Activated CD4-positive, alpha-beta T cell treated with anti-CD3 and anti-CD28 coated beads for 4 hours (primary cell): ENCODE measurements at regions not wholly inside any gene's neighbourhood (a gene's known extent, or its start where the extent isn't known, plus 50 kb on each side); places are given as distances from the start of the nearest gene placed in this dataset.

Experiments
- DNase-seq, 2 donors: peaks; one replicate each; pipeline ENCODE4 v3.0.0-alpha.2; 2020

DNA sequence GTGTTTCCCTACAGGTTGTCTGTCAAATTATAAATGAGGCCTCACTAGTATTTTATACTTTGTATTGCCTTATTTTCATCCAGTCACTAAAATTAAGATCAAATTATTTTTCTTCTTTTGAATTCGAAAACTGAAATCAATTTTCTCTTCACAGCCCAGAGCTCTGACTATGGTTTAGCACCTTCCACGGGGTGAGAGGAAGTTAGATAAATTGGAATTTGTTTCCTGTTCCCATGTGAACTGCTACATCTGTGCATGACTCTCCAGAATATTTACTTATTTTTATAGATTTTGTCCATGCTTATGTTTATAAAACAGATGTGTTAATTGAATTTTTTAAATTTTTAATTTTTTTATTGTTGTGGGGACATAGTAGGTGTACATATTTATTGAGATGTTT is 656.5 kb downstream of the IRS1 start:
- DNase-seq: no peak

DNA sequence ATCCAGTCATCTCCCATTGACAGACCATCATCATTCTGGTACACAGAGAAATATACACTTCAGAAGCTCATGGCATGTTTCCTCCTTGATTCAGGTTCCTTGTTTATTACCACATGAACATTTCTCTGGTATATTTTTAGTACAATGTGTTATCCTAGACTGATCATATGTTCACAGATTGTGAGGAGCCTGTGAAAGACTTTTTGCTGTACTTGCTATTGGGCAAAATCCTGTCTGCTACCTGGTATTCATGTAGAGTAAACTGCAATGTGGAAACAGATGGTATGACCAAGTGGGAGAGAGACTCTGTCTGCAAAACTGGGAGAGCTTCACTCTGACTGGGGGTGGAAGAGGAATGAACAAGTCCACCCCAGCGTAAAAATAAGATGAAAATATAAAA is 657.2 kb downstream of the IRS1 start:
- no peak for DNase-seq

DNA sequence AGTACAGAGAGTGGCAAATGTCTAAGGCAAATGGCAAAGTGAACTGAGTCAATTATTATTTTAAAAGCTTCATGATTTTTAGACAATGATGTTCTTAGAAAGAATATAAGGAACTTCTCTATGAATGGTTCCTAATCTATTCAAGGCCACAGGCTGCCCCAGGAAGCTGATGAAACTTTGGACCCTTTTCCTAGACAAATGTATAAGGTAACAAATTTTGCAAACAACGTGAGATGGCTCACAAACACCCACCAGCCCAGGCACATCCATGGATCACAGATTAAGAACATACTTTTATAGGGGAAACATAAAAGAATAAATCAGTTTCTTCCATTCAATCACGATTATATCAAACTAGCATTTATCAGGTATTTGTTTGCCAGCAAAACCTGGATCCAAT is 659.0 kb downstream of the IRS1 start:
- DNase-seq: no peak

DNA sequence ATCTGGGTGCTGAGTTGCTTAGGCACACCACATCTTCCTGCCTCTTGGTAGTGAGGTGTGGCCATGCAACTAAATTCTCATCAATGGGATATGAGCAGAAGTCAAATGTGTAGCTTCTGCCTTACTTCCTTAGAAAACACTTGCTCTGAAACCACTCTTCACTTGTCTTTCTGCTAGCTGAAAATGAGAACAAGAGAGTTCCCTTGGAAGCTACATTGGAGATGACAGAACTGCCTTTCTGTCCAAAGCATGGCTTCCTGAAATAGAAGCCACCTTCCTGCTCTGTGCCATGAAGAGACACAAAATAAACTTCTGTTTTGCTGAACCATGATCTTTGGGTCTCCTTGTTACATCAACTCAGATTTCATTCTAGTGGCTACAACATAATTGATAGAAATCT is 659.9 kb downstream of the IRS1 start:
- DNase-seq: no peak

DNA sequence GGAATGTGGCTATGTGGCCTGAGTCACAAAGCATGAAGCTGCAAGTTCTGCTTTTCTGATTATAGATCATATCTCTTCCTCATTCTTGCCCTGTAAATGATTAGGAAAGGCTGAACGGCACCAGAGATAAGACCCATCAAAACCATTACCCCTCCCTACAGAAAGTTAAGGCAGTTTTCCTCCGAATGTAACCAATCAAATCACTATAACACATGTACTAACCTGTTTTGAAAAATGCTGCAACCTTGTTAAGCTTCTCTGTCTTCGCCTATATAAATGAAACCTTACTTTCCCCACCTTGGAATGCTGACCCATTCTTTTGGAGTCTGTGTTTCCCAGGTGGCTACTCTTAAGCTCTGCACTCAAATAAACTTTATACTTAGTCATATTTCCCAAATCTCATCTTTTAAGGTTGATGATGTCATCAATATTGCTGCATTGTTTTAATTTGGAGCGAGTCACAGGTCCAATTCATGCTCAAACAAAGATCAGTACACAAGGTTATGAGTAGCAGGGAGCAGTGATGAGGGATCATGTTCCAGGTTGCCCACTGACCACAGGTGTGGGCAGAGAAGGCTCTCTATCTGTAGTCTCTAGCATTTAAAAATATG is 662.3 kb downstream of the IRS1 start:
- DNase-seq: no peak

DNA sequence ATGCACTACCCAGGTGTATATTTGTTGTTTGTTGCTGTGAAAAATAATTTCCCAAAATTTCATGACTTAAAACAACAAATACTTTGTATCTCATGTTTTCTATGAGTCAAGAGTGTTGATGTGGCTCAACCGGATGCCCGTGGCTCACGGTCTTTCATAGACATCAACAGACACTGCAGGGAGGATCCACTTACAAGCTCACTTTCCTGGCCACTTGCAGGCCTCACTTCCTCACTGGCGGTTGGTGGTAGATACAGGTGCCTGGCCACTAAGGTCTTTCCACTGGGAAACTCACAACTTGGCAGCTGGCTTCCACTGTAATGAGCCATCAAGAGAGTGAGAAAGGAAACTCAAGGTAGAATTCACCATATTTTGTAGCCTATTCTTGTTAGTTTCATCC is 662.9 kb downstream of the IRS1 start:
- DNase-seq: no peak

DNA sequence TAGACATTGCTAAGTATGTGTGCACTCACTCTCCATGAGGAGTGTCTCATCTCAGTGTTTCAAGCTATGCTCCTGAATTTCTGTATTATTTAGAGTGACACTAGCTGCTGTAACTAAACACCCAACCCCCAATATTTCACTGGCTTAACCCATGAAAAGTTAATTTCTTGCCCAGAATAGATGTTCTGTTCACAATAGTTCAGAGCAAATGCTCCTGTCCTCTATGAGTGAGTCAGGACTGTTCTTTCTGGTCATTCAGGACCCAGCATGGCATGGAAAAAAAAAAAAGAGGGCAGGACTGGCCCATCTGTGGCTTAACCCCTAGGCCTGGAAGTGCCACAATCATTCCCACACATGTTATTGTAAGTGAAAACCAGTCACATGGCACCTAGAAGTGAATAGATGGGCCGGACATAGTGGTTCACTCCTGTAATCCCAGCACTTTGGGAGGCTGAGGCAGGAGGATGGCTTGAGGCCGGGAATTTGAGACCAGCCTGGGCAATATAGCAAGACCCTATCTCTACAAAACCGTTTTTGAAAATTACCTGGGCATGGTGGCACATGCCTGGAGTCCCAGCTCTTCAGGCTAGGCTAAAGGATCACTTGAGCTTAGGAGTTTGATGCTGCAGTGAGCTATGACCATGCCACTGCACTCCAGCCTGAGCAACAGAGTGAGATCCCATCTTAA is 663.6 kb downstream of the IRS1 start:
- no peak for DNase-seq

DNA sequence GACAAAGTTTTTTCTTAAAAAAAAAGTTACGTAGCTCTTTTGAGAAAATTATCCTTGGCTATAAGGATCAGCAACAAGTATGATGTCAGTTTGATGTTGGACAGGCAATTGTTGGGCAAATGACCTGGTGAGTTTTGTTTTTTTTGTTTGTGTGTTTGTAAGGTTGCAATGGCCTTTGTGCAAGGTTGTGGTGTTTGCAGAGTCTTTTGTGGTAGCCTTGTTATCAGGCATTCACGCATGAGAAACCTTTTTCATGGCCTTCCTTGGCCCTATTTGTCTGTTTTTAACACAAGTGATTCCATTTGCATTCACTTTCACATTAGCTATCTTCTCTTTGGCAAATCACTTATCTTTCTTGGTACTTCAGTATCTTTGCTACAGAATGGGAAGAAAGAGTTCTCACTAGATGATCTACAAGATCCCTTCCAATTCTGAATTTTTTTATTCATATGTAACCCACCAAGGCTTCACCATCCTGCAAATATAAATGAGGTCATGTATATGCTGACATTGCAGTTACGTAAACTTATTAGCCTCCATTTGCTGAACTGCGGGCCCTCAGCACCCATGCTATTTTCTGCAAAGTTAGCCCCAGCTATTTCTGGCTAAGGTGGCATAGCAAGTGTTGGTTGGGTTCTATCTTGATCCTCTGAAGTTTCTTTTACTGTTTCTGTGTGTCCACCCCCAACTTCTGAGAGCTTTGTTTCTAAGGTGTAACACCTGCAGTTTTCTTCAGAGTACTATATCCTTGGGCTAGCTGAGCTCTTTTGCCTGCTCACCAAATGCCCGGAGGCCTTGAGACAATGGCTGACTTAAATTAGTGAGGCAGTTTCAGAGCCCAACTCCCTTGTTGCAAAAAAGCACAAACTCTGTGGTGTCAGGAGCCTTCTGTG is 667.1 kb downstream of the IRS1 start:
- DNase-seq: no peak

DNA sequence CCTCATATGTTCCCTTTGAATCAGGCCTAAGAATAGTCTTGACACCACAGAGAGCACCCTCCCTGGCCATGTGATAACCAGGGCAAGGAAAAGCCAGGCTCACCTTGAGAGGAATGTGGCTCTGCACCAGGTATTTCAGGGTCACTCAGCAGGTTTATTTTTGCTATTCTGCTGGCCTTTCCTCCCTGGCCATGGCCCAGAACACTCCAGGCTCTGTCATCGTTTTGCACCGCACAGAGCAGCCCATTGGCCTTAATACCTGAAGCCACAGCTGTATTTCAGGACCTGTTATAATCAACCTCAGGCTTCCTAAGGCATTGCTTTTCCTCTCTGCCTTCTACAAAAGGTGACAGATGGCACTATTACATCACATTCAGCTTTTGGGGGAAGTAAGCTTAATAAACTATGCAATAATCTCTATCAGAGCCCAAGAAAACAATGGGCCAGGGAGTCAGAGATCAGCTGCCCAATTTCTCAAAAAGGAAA is 668.3 kb downstream of the IRS1 start:
- DNase-seq: no peak

DNA sequence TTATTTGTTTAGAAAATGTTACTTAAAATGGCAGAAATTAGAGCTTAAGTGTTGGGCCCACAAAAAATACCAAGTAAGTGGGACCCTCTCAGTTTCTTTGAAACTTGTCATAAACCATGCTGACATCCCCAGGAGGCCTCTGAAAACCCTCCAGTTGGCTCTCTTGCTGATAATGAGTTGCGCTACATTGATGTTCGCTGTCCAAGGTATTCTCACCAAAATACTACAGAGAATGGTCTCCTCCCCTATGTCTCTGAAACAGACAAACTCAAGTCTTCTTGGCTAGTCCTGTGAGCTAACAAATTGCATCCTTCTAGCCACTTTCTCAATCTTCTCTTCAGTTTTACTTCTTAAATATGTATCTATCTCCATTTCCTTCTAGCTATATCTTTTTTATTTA is 669.4 kb downstream of the IRS1 start:
- DNase-seq: no peak

DNA sequence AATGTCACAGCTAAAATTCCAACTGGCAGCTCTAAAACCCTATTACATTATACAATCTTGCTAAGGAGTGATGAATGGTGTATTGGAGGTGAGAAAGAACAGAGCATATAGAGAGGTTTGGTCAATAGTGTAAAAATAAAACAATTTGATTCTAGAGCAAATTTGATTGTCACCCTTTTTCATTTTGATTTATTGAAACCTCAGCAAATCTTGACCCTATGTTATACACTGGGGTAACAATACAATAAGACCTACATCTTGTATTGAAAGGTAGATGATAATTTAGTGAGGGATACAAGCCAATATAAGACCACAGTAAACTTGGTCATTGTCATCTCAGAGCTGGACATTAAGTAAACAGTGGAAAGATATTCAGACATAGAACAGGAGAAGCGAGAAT is 671.9 kb downstream of the IRS1 start:
- no peak for DNase-seq

DNA sequence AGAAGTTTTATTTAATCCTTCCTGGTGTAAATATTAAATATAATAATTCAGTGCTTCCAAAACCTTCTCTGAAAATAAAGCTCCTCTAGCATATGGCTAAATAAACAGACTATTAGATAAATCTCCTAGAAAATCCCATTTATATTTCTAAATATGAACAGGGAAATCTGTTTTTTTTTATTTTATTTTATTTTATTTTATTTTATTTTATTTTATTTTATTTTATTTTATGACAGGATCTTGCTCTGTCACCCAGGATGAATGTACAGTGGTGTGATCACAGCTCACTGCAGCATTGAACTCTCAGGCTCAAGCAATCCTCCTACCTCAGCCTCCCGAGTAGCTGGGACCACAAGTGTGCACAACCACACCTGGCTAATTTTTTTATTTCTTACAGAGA is 673.5 kb downstream of the IRS1 start:
- DNase-seq: no peak

DNA sequence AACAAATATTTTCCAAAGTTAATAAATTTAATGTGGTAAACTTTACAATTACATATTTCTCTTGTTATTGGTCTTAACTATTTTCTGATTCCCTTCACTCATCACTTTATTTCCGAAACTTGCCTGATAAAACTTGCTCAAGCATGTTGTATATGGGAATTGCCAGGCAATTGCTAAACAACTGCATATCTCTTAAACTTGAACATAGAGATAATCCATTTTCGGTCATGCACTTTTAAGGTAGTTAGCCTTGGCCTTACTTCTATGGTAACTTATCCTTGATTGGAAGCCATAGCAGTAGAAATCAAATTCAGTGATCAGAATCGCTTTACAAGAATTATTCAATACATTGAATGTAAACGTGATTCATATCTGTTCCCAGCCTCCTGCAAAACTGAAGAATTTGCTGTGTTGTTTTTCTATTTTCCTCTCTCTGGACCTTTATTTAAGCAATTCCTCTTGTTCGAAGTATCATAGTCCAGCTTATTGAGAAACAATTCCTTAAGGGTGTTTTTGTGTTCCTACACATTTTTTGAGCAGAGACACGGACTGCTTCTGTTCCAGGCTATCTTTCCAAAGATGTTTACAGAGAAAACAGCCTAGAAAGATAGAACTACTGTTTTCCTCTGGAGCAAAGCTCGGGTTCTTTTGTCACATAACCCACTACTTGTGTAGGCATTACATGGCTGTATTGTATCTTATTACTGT is 674.3 kb downstream of the IRS1 start:
- DNase-seq: no peak

DNA sequence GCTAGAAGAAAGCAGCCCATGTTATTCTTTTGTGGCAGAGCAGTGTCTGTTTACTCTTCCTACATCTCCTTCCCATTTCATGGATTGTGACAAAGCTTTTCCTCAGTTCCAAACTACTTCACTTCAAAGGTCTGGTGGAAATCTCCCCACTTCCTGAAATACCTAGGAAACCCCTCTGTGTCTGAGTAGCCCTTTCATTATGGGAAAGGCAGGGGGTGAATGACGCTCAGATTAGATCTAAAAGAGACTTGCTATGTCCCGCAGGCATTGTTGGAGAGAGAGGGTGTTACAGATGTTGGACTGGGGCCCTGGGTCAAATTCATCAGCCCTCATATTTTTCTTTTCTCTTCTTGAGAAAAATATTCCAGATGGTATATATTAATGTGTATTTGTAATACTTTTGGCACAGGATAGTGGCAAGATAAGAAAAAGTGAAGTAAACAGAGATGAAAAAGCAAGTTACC is 675.0 kb downstream of the IRS1 start:
- no peak for DNase-seq

DNA sequence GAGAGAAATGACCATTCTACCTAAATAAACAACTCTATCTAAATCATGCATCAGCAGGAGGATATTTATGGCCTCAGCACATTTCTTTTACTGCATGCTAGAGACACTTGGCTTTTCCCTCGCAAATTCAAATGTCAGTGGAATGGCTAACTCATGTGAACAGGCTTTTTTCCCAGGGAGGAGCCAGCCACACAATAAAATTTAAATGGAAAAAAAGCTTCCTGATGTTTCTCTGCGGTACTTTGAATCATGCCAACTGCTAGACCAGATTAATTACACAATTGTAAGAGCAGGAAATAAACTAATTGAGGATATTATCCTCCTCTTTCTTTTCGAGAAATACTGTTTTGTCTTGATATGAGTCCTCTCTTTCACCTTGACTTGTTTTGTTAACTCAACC is 676.3 kb downstream of the IRS1 start:
- DNase-seq: no peak

DNA sequence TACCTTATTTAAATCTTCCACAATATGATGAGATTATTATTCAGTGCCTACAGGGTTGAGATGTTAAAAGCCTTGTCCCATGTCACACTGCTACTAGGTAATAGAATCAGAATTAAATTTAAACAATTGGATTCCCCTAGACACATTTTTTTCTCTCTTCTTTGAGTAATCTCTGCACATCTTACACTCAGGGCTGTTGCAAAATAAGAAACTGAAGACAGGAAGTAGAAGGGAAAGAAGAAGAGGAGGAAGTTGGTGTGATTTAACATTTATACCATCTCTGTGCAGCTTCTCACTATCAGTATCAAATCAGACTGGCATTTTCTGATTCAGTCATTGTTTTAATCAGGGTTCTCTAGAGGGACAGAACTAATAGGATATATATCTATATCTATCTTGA is 677.6 kb downstream of the IRS1 start:
- DNase-seq: no peak

DNA sequence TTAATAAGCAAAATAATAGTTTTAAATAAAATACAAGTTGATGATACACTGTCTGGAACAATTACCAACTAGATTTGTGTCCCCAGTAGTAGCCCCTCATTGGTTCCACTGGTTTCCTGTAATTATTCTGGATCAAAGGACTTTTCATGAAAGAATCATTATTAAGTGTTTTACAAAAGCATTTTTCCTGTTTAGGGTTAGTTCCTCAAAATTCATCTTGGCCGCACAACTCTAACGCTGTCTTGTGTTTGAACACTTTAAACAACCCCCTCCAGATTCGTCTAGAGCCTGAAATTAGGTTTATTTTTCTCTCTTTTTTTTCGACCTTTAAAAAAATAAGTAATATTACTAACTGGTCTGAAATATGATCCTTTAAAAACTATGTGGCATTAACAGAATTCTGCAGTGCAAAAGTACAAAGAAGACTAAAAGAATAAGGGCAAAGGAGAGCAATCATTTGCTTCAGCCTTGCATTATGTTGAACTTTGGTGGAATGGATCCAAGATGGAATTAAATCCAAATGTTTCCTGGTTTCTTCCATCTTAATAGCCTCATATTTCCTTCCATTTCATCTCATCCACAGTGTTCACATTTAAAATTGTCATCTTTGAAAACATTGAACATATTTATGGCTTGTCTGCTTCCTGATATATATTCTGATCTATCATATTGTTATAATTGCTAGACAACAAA is 678.4 kb downstream of the IRS1 start:
- no peak for DNase-seq

DNA sequence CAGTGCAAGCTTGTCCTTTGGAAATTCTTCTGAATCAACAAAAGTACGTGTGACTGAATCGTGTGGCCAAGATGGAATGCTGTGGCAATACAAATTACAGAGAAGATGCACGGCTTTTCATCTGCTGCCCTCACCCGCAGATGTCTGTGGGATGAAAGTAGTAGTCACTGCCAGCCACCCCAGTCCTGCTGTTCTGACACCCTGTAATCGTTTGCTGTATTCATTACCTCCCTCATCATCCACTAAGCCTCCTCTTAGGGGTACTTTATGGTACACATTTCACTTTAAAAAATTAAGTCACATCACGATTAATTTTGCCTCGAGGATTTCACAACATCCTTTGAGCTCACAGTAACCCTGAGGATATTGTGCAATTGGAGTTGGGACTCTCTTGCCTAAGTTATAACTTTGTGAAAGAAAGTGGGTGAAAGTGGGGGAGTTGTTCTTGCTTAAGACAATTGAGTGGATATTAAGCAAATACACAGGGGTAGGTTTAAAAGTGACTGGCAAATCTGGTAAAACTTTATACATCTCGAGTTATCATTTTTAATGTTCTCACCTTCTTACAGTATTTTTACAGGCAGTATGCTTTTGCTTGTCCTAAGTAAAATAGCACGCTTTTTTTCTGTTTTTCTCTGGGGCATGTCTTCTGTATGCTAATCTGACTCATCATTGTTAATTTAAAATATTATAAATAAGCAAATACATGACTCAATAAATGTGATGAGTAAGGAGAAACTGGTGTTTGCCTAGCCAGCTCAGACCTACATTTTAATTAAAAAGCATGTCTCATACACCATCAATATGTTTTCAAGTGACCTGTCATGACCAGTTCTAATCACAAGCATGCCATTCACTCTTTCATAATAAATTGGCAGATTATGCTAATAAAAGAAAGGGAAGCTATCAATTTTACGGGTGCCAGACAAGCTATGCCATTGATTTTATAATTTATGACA is 680.9 kb downstream of the IRS1 start:
- no peak for DNase-seq

DNA sequence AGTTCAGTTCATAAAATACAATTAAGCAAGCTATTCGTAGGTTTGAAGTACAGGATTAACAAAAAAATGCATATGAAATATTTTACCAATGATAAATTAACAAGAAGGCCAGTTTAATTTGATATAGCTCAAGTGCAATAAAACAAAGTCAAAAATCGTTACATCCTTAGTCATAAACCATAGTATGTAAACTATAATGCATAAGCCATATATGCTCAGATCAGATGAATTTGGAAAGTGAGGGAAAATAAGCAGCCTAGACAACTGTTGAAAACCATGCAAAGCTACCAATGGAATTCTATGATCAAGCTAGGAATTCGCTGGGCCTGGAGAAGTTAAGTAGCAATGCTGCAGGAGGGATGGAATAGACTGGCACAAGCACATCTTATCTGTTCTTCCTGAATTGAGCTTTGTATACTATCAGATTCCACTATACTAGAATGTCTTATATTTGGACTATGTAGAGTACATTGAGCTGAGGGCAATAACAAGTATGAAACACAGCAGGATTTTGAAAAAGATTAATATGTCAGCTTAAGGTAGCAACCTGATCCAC is 682.0 kb downstream of the IRS1 start:
- DNase-seq: no peak

DNA sequence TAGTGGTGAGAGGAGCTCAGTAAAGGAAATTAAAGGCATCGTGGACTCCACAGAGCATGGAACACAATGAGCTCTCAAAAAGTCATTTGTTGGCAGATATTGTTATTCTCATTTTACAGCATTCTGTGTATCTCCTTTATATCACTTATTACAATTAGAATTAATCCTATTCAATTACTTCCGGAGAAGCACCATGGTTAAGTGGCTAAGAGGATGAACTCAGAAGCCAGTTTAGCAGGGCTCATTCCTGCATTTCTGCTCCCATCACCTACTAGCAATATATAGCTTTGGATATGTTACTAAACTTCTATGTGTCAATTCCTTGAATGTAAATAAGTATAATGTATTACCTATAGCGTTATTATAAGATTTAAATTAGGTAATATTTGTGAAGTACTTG is 683.3 kb downstream of the IRS1 start:
- no peak for DNase-seq

DNA sequence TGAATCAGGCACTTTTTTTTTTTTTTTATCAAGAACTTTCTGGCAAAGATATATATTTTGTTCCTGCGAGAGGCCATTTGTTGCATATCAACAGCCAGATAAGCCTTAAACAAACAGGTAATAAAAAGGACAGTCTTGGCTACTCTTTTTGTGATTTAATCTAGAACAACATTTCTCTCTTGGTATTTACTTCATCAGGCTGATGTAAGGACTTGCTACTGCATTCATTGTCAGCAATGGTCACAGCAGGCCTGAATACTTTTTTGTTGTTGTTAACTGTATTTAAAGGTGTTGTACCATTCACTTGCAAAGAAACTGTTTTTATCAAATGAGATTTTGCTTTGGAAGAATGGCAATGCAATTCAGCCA is 683.8 kb downstream of the IRS1 start:
- no peak for DNase-seq
